ENCODE measurements at regions not wholly inside any gene's neighbourhood (a gene's known extent, or its start where the extent isn't known, plus 50 kb on each side); places are given as distances from the start of the nearest gene placed in this dataset.
"Not testable (repeated sequence)": the region's sequence is repeated elsewhere in the genome, so short reads cannot be mapped to it uniquely, and the experiment has no call there.

- TF ChIP-seq CBX2 (IDR thresholded peaks at IDR 0.05; ENCODE audit: borderline replicate concordance, low read depth) = no peak
These were observed 364.0 kb downstream of the ZIC3 start (continued) for GRCh38 chrX:137929951-137930350.

GRCh38 chrX:137930533-137930932, 364.6 kb downstream of the ZIC3 start:
- FAIRE-seq (no peak), DNase-seq (ENCODE audit: low read depth in 1 of 2, low spot score in 1 of 2) (no peak), ATAC-seq (no peak)
- ChIA-PET POLR2A (no interaction called here), CTCF (no interaction called here)
- TF ChIP-seq, protein P1, sequence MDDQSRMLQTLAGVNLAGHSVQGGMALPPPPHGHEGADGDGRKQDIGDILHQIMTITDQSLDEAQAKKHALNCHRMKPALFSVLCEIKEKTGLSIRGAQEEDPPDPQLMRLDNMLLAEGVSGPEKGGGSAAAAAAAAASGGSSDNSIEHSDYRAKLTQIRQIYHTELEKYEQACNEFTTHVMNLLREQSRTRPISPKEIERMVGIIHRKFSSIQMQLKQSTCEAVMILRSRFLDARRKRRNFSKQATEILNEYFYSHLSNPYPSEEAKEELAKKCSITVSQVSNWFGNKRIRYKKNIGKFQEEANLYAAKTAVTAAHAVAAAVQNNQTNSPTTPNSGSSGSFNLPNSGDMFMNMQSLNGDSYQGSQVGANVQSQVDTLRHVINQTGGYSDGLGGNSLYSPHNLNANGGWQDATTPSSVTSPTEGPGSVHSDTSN (IDR thresholded peaks at IDR 0.05) = no peak
- TF ChIP-seq CEBPB (IDR thresholded peaks at IDR 0.05) = no peak
- no peak for TF ChIP-seq HMGXB4 (CRISPR knock-in tag; IDR thresholded peaks at IDR 0.05; ENCODE audit: borderline replicate concordance)
- no peak for TF ChIP-seq EHMT2 (IDR thresholded peaks at IDR 0.05; ENCODE audit: low read depth)
- TF ChIP-seq CBX2 (IDR thresholded peaks at IDR 0.05; ENCODE audit: borderline replicate concordance, low read depth) = no peak
- TF ChIP-seq, protein P2, sequence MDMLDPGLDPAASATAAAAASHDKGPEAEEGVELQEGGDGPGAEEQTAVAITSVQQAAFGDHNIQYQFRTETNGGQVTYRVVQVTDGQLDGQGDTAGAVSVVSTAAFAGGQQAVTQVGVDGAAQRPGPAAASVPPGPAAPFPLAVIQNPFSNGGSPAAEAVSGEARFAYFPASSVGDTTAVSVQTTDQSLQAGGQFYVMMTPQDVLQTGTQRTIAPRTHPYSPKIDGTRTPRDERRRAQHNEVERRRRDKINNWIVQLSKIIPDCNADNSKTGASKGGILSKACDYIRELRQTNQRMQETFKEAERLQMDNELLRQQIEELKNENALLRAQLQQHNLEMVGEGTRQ (IDR thresholded peaks at IDR 0.05) = no peak
- TF ChIP-seq FOSL2 (IDR thresholded peaks at IDR 0.05) = no peak
- TF ChIP-seq FOSL2 (CRISPR knock-in tag; IDR thresholded peaks at IDR 0.05) = no peak
- no peak for TF ChIP-seq CBX8 (IDR thresholded peaks at IDR 0.05)
- no peak for TF ChIP-seq ZC3H11A (IDR thresholded peaks at IDR 0.05)
- TF ChIP-seq TFCP2L1 (CRISPR knock-in tag; IDR thresholded peaks at IDR 0.05) = no peak
- no peak for TF ChIP-seq SREBF2 (IDR thresholded peaks at IDR 0.05)
- no peak for TF ChIP-seq HOXB13 (CRISPR knock-in tag; IDR thresholded peaks at IDR 0.05; ENCODE audit: low read depth)
- TF ChIP-seq ZSCAN20 (CRISPR knock-in tag; IDR thresholded peaks at IDR 0.05) = no peak
- peaks cover 5% of the 10 kb centered on the region; the same call in 1 of the 3 replicates for H3K9me3 ChIP-seq
- H3K27ac ChIP-seq = no peak overlapping the region
- H3K4me1 ChIP-seq = no peaks in the 10 kb centered on the region
- H3K4me2 ChIP-seq = no peak overlapping the region
- 0% methylated on average over 2 of the region's 2 CpGs for WGBS (ENCODE audit: missing lambda C conversion rate)
- no peak overlapping the region for H3K4me3 ChIP-seq

DNA sequence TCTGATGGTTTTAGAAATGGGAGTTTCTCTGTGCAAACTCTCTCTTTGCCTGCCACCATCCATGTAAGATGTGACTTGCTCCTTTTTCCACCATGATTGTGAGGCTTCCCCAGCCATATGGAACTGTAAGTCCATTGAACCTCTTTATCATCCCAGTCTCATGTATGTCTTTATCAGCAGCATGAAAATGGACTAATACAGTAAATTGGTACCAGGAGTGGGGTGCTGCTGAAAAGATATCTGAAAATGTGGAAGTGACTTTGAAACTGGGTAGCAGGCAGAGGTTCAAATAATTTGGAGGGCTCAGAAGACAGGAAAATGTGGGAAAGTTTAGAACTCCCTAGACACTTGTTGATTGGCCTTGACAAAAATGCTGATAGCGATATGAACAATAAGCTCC, 368.3 kb downstream of the ZIC3 start:
- H3K4me3 ChIP-seq; CTCF ChIA-PET; FAIRE-seq; H3K9me3 ChIP-seq; POLR2A ChIA-PET; DNase-seq (ENCODE audit: low read depth in 1 of 2, low spot score in 1 of 2); ATAC-seq; H3K4me2 ChIP-seq; H3K4me1 ChIP-seq; H3K27ac ChIP-seq: not testable (repeated sequence)
- WGBS (ENCODE audit: missing lambda C conversion rate) = 0% methylated on average over 1 of the region's 1 CpG

DNA sequence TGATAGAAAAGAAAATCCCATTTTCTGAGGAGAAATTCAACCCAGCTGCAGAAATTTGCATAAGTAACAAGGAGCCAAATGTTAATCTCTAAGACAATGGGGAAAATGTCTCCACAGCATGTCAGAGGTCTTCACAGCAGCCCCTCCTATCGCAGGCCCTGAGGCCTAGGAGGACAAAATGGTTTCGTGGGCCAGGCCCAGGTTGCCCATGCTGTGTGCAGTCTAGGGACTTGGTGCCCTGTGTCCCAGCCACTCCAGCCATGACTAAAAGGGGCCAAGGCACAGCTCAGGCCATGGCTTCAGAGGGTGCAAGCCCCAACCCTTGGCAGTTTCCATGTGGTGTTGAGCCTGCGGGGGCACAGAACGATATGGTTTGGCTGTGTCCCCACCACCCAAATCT, 369.0 kb downstream of the ZIC3 start:
- H3K27ac ChIP-seq; CTCF ChIA-PET; FAIRE-seq; DNase-seq (ENCODE audit: low read depth in 1 of 2, low spot score in 1 of 2); H3K4me2 ChIP-seq; POLR2A ChIA-PET; H3K4me3 ChIP-seq; H3K9me3 ChIP-seq; ATAC-seq; H3K4me1 ChIP-seq: not testable (repeated sequence)
- 0% methylated on average over 2 of the region's 4 CpGs for WGBS (ENCODE audit: missing lambda C conversion rate)

GRCh38 chrX:137945470-137945869, 379.5 kb downstream of the ZIC3 start:
- H3K4me2 ChIP-seq = no peak overlapping the region
- H3K9me3 ChIP-seq = no peaks in the 10 kb centered on the region
- ATAC-seq (no peak), DNase-seq (ENCODE audit: low read depth in 1 of 2, low spot score in 1 of 2) (no peak), FAIRE-seq (no peak)
- CTCF ChIA-PET = no interaction called here
- TF ChIP-seq TFCP2L1 (CRISPR knock-in tag; IDR thresholded peaks at IDR 0.05) (no peak), RCOR1 (IDR thresholded peaks at IDR 0.05; ENCODE audit: low read depth, low read length) (no peak), EP300 (IDR thresholded peaks at IDR 0.05) (no peak), ZSCAN20 (CRISPR knock-in tag; IDR thresholded peaks at IDR 0.05) (no peak), MAZ (IDR thresholded peaks at IDR 0.05; ENCODE audit: borderline replicate concordance, low read depth, low read length) (no peak)
- H3K4me1 ChIP-seq = no peaks in the 10 kb centered on the region
- WGBS (ENCODE audit: missing lambda C conversion rate) = 5% methylated on average over 6 of the region's 6 CpGs
- POLR2A ChIA-PET = no interaction called here
- H3K4me3 ChIP-seq = no peak overlapping the region
- H3K27ac ChIP-seq = no peak overlapping the region

Measured in A549 (cell line).